Stimulated activated naive CD8-positive, alpha-beta T cell treated with anti-CD3 and anti-CD28 coated beads, Interleukin-15, Interleukin-2, amounts not matched to agents 100 U/mL and 50 U/mL, for 24 hours (primary cell): ENCODE measurements at regions not wholly inside any gene's neighbourhood (a gene's known extent, or its start where the extent isn't known, plus 50 kb on each side); places are given as distances from the start of the nearest gene placed in this dataset.

Source experiments
- ATAC-seq: fragments of 150-1000 bp; cut with Tn5 transposase; one replicate; pipeline ENCODE4 v1.10.0; 2021
- DNase-seq: peaks from one replicate; pipeline ENCODE4 v3.0.0; 2021

GRCh38 chr14:76664790-76665189 is 96.5 kb upstream of the VASH1 start:
- ATAC-seq (no peak), DNase-seq (no peak)

GRCh38 chr14:76666746-76667145 is 94.5 kb upstream of the VASH1 start:
- DNase-seq (no peak), ATAC-seq (no peak)

GRCh38 chr14:76669770-76670169 is 91.5 kb upstream of the VASH1 start:
- no peak for DNase-seq
- no peak for ATAC-seq

GRCh38 chr14:76672123-76672522 is 89.1 kb upstream of the VASH1 start:
- DNase-seq: no peak
- no peak for ATAC-seq

- ATAC-seq (no peak), DNase-seq (no peak)
These were observed 88.0 kb upstream of the VASH1 start for GRCh38 chr14:76673261-76673660.

- no peak for DNase-seq
- ATAC-seq: no peak
These were observed 86.2 kb upstream of the VASH1 start for GRCh38 chr14:76675046-76675445.

GRCh38 chr14:76676539-76676938 is 84.7 kb upstream of the VASH1 start:
- ATAC-seq (no peak), DNase-seq (no peak)

GRCh38 chr14:76677534-76678145 is 83.6 kb upstream of the VASH1 start:
- DNase-seq: no peak
- ATAC-seq: no peak

- DNase-seq (no peak), ATAC-seq (no peak)
These were observed 82.9 kb upstream of the VASH1 start for GRCh38 chr14:76678244-76678800.

GRCh38 chr14:76682367-76682766 is 78.9 kb upstream of the VASH1 start:
- ATAC-seq: no peak
- no peak for DNase-seq

- ATAC-seq (no peak), DNase-seq (no peak)
These were observed 74.6 kb upstream of the VASH1 start for GRCh38 chr14:76686646-76687045.

- no peak for ATAC-seq
- no peak for DNase-seq
These were observed 73.5 kb upstream of the VASH1 start for GRCh38 chr14:76687611-76688382.

- no peak for DNase-seq
- ATAC-seq: no peak
These were observed 72.9 kb upstream of the VASH1 start for GRCh38 chr14:76688383-76688671.

GRCh38 chr14:76690502-76691105 is 70.7 kb upstream of the VASH1 start:
- ATAC-seq: no peak
- no peak for DNase-seq

GRCh38 chr14:76694106-76694505 is 67.2 kb upstream of the VASH1 start:
- DNase-seq: no peak
- ATAC-seq: no peak

- DNase-seq (no peak), ATAC-seq (no peak)
These were observed 65.9 kb upstream of the VASH1 start for GRCh38 chr14:76695263-76695920.

- no peak for DNase-seq
- ATAC-seq: no peak
These were observed 64.9 kb upstream of the VASH1 start for GRCh38 chr14:76696361-76696760.

- no peak for DNase-seq
- no peak for ATAC-seq
These were observed 64.5 kb upstream of the VASH1 start for GRCh38 chr14:76696791-76697190.

- ATAC-seq: no peak
- DNase-seq: no peak
These were observed 63.9 kb upstream of the VASH1 start for GRCh38 chr14:76697246-76697905.

GRCh38 chr14:76698191-76698590 is 63.1 kb upstream of the VASH1 start:
- ATAC-seq: no peak

GRCh38 chr14:76698631-76699030 is 62.6 kb upstream of the VASH1 start:
- no peak for ATAC-seq
- DNase-seq: no peak

More at GRCh38 chr14:76698191-76698590, 63.1 kb upstream of the VASH1 start:
- DNase-seq: no peak

- ATAC-seq (no peak), DNase-seq (no peak)
These were observed 61.9 kb upstream of the VASH1 start for GRCh38 chr14:76699209-76699938.
